Karpas-422 (cell line): ENCODE measurements at regions not wholly inside any gene's neighbourhood (a gene's known extent, or its start where the extent isn't known, plus 50 kb on each side); places are given as distances from the start of the nearest gene placed in this dataset.

Experiments
- DNase-seq: peaks from one replicate; pipeline ENCODE4 v3.0.0-alpha.2; 2015
- H2AFZ ChIP-seq: fragments of 200-600 bp; sonication (generic); 2 replicates; pipeline ENCODE4 v1.6.1; 2014; ENCODE audit warnings: antibody characterized with exemption, low read length, mixed read lengths
- H3K27ac ChIP-seq: fragments of 200-600 bp; sonication (generic); 2 replicates; pipeline ENCODE4 v1.5.1; 2014; ENCODE audit warnings: mild to moderate bottlenecking, low read length, moderate library complexity
- H3K27me3 ChIP-seq: fragments of 200-600 bp; sonication (generic); 2 replicates; pipeline ENCODE4 v1.6.1; 2014; ENCODE audit warnings: low read length, mixed read lengths
- H3K36me3 ChIP-seq: fragments of 200-600 bp; sonication (generic); 2 replicates; pipeline ENCODE4 v1.6.1; 2014; ENCODE audit warnings: low read length, mixed read lengths; ENCODE audit not compliant: insufficient read depth
- H3K4me1 ChIP-seq: fragments of 200-600 bp; sonication (generic); 2 replicates; pipeline ENCODE4 v1.6.1; 2014; ENCODE audit warnings: mild to moderate bottlenecking, low read length, mixed read lengths
- H3K4me2 ChIP-seq: fragments of 200-600 bp; sonication (generic); 2 replicates; pipeline ENCODE4 v1.6.1; 2014; ENCODE audit warnings: low read length, low read depth, mild to moderate bottlenecking; ENCODE audit not compliant: poor library complexity, severe bottlenecking
- H3K4me3 ChIP-seq: fragments of 200-600 bp; sonication (generic); 2 replicates; pipeline ENCODE4 v1.5.1; 2014; ENCODE audit warnings: mild to moderate bottlenecking, antibody characterized with exemption, low read length, mixed read lengths
- H3K79me2 ChIP-seq: fragments of 200-600 bp; sonication (generic); 2 replicates; pipeline ENCODE4 v1.6.1; 2014; ENCODE audit warnings: mild to moderate bottlenecking, low read length, mixed read lengths
- H3K9ac ChIP-seq: fragments of 200-600 bp; sonication (generic); 2 replicates; pipeline ENCODE4 v1.6.0; 2014; ENCODE audit warnings: low read length
- H3K9me2 ChIP-seq: fragments of 200-600 bp; sonication (generic), shearing (Covaris generic); replicated peaks from 2 replicates; pipeline ENCODE4 v1.6.0; 2014; ENCODE audit warnings: mild to moderate bottlenecking, low read length, moderate library complexity; ENCODE audit not compliant: insufficient read depth
- H3K9me3 ChIP-seq: fragments of 300-700, 200-600 bp; sonication (generic); 2 replicates; pipeline ENCODE4 v1.6.1; 2014; ENCODE audit warnings: low read length, mixed read lengths
- H4K20me1 ChIP-seq: fragments of 200-600 bp; sonication (generic); 2 replicates; pipeline ENCODE4 v1.6.1; 2014; ENCODE audit warnings: mild to moderate bottlenecking, antibody characterized with exemption, low read length, low read depth; ENCODE audit not compliant: insufficient read depth

DNA sequence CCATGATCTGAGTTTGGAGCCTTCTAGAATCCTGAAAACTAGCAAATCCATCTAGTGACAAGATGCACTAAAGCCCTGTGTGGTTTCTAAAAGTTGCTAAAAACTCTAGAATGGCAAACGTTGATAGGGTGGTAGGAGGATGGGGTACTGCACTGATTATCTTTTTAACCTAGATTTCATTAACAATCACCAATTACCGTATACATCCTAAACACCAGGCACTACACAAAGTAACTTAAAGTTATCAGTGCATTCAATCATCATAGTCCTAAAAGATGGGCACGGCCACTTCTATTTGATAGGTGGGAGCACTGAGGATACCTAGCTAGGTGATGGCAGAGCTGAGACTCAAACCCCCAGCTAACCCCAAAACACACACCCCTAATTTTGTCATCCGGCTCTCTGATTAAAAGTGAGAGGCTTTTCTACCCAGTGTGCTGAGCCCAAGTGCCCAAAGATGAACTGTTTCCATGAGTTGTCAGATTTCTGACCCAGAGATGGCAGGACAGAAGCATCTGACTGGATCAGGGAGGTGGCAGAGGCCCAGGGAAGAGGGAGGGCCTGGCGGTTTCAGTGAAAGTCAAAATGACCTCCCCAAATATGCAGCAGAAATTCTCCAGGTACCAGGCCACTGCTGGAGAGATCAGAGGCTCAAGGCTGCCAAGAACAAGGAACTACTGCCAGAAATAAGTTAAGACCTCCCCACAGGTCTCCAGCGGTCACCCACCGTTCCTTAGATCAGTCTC lies 396.8 kb downstream of the SOX9 start:
- Histone ChIP-seq H2AFZ (no peak overlapping the region), H3K4me3 (0 out of 2 replicates have a peak overlapping the region, but pooled peaks have one; percentile 12), H3K4me2 (peak overlapping the region; percentile 56), H3K79me2 (no peaks in the 10 kb centered on the region), H3K27me3 (no peaks in the 10 kb centered on the region), H3K36me3 (no peaks in the 10 kb centered on the region), H3K27ac (no peak overlapping the region), H3K9me3 (no peaks in the 10 kb centered on the region), H3K9ac (no peak overlapping the region), H4K20me1 (no peaks in the 10 kb centered on the region), H3K4me1 (peaks cover 74% of the 10 kb centered on the region), H3K9me2 (no peaks in the 10 kb centered on the region)
- DNase-seq: peak; percentile 52

DNA sequence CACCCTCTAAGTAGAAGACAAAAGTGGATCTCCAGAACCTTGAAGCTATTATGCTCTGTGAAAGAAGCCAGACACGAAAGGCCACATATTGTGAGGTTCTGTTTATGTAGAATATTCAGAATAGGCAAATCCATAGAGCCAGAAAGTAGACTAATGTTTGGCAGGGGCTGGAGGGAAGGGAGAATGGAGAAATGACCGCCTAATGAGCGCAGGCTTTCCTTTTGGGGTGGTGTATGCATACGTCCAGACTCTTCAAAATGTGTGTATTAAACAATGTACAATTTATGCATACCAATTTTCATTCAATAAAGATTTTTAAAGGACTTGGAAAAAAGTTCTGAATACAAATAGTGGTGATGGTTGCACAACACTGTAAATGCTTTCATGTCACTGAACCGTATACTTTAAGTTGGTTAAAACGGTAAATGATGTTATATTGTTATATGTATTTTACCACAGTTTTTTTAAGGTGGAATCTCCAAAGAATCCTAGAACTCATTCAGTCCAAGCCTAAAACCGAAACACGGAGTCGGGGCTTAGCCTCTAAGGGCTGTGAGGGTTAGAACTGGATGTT lies 397.4 kb downstream of the SOX9 start:
- no peak for DNase-seq
- Histone ChIP-seq H3K9me3 (no peaks in the 10 kb centered on the region), H3K4me2 (peak overlapping the region; percentile 13), H3K79me2 (no peaks in the 10 kb centered on the region), H3K36me3 (no peaks in the 10 kb centered on the region), H3K4me1 (peaks cover 68% of the 10 kb centered on the region), H2AFZ (no peak overlapping the region), H3K9me2 (no peaks in the 10 kb centered on the region), H3K9ac (no peak overlapping the region), H3K27me3 (no peaks in the 10 kb centered on the region), H3K4me3 (no peak overlapping the region), H4K20me1 (no peaks in the 10 kb centered on the region), H3K27ac (no peak overlapping the region)

DNA sequence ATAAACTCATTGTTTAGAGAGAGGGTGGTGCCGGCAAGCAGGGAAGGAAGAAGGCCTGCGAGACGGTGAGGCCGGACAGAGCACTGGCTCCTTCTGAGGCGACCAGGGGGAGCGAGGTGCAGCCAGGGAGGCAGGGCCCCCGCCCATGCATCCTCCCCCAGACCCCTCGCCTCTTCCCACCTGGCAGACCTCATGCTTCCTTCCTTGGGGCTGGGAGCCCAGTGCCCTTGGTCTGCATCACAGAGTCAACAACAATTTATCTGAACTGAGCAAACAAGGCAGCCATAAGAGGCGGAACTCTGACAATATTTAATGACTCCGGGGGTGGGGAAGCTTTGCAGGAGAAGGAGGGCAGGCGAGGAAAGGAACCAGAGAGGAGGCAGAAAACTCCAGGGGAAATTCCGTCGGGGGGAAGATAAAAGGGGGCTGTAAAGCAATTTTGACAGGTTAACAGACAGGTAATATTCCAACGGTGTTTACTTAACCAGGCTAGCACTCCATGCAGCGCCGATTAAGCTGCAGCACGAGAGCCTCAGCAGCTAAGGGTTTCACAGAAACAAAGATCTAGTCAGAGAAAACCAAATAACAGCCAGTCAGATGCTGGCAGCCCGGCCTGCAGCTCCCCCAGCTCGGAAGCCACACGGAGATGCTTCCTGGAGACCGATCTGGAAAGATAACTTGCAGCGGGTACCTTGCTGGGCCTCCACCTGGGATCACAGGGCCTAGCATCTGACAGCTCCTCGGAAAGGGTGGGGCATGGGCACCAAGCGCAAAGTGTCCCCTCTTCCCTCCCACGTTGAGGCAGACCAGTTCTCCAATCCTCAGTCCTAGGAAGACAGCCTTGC lies 398.2 kb downstream of the SOX9 start:
- no peaks in the 10 kb centered on the region for H3K79me2 ChIP-seq
- no peaks in the 10 kb centered on the region for H3K36me3 ChIP-seq
- peaks cover 61% of the 10 kb centered on the region for H3K4me1 ChIP-seq
- no peak overlapping the region; the same call in 1 of the 2 replicates for H3K9ac ChIP-seq
- no peaks in the 10 kb centered on the region for H4K20me1 ChIP-seq
- peak overlapping the region; percentile 50; the same call in 1 of the 2 replicates for H2AFZ ChIP-seq
- H3K4me2 ChIP-seq: peak overlapping the region; percentile 13
- no peaks in the 10 kb centered on the region for H3K9me3 ChIP-seq
- H3K4me3 ChIP-seq: no peak overlapping the region
- no peak for DNase-seq
- no peaks in the 10 kb centered on the region for H3K9me2 ChIP-seq
- H3K27me3 ChIP-seq: no peaks in the 10 kb centered on the region
- H3K27ac ChIP-seq: no peak overlapping the region

DNA sequence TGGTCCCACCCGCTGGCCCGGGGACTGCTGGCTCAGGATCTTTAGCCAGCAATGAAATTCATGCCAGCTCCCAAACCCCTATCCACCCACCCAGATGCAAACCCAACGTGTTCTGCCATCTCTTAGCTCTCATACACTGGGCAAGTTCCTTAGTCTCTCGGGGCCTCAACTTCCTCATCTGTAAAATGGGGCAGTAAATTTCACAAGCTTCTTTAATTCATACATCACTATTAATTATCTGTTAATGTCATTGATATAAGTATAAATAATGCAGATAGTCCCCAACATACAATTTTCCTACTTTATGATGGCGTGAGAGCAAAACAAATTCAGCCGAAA lies 398.7 kb downstream of the SOX9 start:
- H3K27me3 ChIP-seq: no peaks in the 10 kb centered on the region
- no peak overlapping the region for H3K4me2 ChIP-seq
- no peaks in the 10 kb centered on the region for H3K9me2 ChIP-seq
- H3K9ac ChIP-seq: no peak overlapping the region
- H3K4me3 ChIP-seq: no peak overlapping the region
- peaks cover 55% of the 10 kb centered on the region for H3K4me1 ChIP-seq
- H3K9me3 ChIP-seq: no peaks in the 10 kb centered on the region
- H3K36me3 ChIP-seq: no peaks in the 10 kb centered on the region
- no peak overlapping the region for H2AFZ ChIP-seq
- H3K27ac ChIP-seq: no peak overlapping the region
- H3K79me2 ChIP-seq: no peaks in the 10 kb centered on the region
- H4K20me1 ChIP-seq: no peaks in the 10 kb centered on the region
- no peak for DNase-seq

DNA sequence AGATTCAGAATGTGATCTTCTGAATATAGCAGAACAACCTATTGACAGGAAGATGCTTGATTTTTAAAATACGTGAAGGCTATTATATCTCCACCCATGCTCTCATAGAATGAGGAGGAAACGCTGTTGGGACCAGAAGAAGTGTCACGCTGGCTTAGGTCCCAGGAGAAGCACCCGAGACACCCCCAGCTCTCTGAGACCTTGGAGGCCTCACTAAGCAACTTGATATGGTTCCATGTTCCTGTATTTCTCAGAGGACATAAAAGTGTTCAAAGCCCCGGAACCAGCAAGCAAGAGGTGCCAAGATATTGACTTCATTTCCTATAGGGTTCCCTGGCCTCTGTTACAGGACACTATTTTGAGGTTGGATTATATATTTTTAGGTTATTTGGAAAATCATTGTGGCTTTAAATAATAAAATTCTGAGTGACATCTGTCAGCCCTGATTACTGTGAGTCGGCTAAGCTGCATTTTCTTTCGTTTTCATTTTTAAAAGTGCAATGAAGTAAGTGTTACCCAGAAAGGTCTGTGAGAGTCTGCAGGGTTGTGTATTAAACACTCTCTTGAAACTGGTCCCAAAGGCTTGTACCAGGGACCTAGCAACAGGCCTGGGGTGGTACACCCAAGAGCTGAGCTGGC lies 400.0 kb downstream of the SOX9 start:
- H3K4me3 ChIP-seq: no peak overlapping the region
- no peak for DNase-seq
- no peaks in the 10 kb centered on the region for H3K36me3 ChIP-seq
- H3K4me2 ChIP-seq: peak overlapping the region; percentile 20
- H3K27me3 ChIP-seq: no peaks in the 10 kb centered on the region
- peaks cover 43% of the 10 kb centered on the region for H3K4me1 ChIP-seq
- H3K9me3 ChIP-seq: no peaks in the 10 kb centered on the region
- H2AFZ ChIP-seq: no peak overlapping the region
- no peak overlapping the region for H3K27ac ChIP-seq
- no peaks in the 10 kb centered on the region for H4K20me1 ChIP-seq
- no peak overlapping the region; the same call in 1 of the 2 replicates for H3K9ac ChIP-seq
- no peaks in the 10 kb centered on the region for H3K79me2 ChIP-seq
- H3K9me2 ChIP-seq: no peaks in the 10 kb centered on the region

DNA sequence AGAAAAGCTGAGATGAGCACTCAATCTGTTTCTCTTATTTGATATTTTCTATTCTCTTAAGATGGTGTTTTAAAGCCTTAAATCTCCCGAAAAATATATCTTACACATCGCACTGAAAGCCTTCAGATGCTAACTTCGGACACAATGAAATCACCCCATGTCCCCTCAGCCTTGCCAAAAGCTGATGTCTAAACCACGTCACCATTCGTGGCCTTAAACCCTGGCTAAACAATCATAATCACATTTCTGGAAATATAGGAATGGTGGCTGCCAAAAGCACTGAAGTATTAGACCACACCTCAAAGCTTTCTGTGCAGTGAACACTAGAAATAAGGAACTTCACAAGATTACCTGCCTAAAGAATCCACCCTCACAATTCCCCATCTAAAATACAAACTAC lies 402.7 kb downstream of the SOX9 start:
- Histone ChIP-seq H3K79me2 (no peaks in the 10 kb centered on the region), H4K20me1 (no peaks in the 10 kb centered on the region), H3K9me2 (no peaks in the 10 kb centered on the region), H3K27ac (no peak overlapping the region), H3K9ac (no peak overlapping the region), H3K9me3 (no peaks in the 10 kb centered on the region), H3K4me2 (no peak overlapping the region), H3K27me3 (no peaks in the 10 kb centered on the region), H3K36me3 (no peaks in the 10 kb centered on the region), H2AFZ (no peak overlapping the region; the same call in 1 of the 2 replicates), H3K4me3 (no peak overlapping the region), H3K4me1 (peaks cover 18% of the 10 kb centered on the region)
- DNase-seq: no peak

DNA sequence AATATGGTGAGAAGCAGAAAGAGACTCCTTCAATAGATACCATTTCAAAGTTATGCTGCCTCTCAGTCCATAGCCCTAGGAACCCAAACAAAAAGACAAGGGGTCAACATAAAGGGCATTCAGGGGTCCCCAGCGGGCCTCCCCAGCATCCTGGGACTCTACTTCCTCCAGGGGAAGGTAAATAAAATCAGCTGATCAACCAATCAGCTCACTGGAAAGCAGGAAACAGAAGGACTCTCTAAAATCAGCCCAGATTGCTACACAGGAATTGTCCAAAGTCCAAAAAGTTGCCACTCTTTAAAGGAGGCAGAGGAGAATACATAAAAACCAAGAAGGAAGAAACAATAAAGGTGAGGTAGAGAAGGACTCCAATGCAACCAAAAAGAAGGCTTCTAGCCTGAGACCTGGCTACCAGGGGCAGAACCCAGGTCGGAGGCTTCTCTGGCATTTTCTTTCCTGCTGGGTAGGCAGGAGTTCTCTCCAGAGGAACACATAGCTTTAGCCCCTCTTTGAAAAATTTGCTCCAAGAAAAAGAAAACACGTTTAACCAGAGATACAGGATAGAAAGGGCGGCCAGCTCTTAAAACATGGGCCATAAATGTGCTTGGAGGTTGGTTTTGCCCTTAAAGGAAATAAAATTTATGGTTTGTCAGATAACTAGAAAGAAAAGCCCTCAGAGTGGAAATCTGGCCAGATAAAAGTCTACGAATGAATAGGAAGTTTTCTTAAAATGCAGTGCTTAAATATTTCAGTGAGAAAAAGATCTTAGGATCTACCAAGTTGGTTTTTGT lies 404.6 kb downstream of the SOX9 start:
- H3K9ac ChIP-seq: no peak overlapping the region
- peaks cover 15% of the 10 kb centered on the region for H3K4me1 ChIP-seq
- no peaks in the 10 kb centered on the region for H4K20me1 ChIP-seq
- H3K9me3 ChIP-seq: no peaks in the 10 kb centered on the region
- no peaks in the 10 kb centered on the region for H3K36me3 ChIP-seq
- no peak overlapping the region for H2AFZ ChIP-seq
- H3K79me2 ChIP-seq: no peaks in the 10 kb centered on the region
- no peaks in the 10 kb centered on the region for H3K9me2 ChIP-seq
- H3K27me3 ChIP-seq: no peaks in the 10 kb centered on the region
- no peak overlapping the region for H3K4me3 ChIP-seq
- H3K4me2 ChIP-seq: no peak overlapping the region
- H3K27ac ChIP-seq: no peak overlapping the region
- no peak for DNase-seq
